ENCODE measurements at regions not wholly inside any gene's neighbourhood (a gene's known extent, or its start where the extent isn't known, plus 50 kb on each side); places are given as distances from the start of the nearest gene placed in this dataset.

GRCh38 chr3:25846282-25846681, 56.4 kb downstream of the OXSM start (continued):
- TF ChIP-seq GABPA (IDR thresholded peaks at IDR 0.05; ENCODE audit: low read depth) (no peak), TCF12 (IDR thresholded peaks at IDR 0.05) (no peak), RAD21 (IDR thresholded peaks at IDR 0.05; ENCODE audit: low read length) (no peak)

- Histone ChIP-seq H3K36me3 (replicated peaks in 1 of 2; ENCODE audit: control insufficient read depth in 1 of 2, insufficient read depth in 2 of 2, low read length in 1 of 2) (no peaks in the 10 kb centered on the region), H3K27ac (ENCODE audit: low read depth in 2 of 2, low read length in 1 of 2) (no peak overlapping the region), H3K27me3 (ENCODE audit: insufficient read depth) (no peaks in the 10 kb centered on the region), H3K4me1 (ENCODE audit: control insufficient read depth in 1 of 2, insufficient read depth in 2 of 2, low read depth in 1 of 2, low read length in 1 of 2) (peaks cover 0 to 4% of the 10 kb centered on the region in 2 experiments; a peak in 1 of 4 replicates), H4K20me1 (ENCODE audit: insufficient read depth) (no peaks in the 10 kb centered on the region), H3K4me3 (ENCODE audit: low read depth in 2 of 2, low read length in 1 of 2) (no peak overlapping the region), H2AFZ (ENCODE audit: low read depth) (peak overlapping the region; percentile 42; the same call in 1 of the 2 replicates), H3F3A (replicated peaks; ENCODE audit: insufficient read depth) (peaks cover 5% of the 10 kb centered on the region), H3K79me2 (ENCODE audit: insufficient read depth) (no peaks in the 10 kb centered on the region), H3K9ac (no peak overlapping the region), H3K9me2 (no peaks in the 10 kb centered on the region), H3K9me3 (no peaks in the 10 kb centered on the region), H3K4me2 (no peak overlapping the region)
- CTCF ChIA-PET, result interaction anchor here (1.1 to 1.8 kb wide), 2 partner anchors 8 to 200 kb away, joined by 3 to 5 read pairs; no protein-coding TSS in a partner anchor
- TF ChIP-seq MXI1 (IDR thresholded peaks at IDR 0.05; ENCODE audit: low read depth, low read length) (no peak), GABPA (IDR thresholded peaks at IDR 0.05; ENCODE audit: low read depth) (no peak), CHD2 (IDR thresholded peaks at IDR 0.05; ENCODE audit: low read length, partially characterized antibody) (no peak), ELF1 (IDR thresholded peaks at IDR 0.05) (no peak), USF2 (IDR thresholded peaks at IDR 0.05; ENCODE audit: borderline replicate concordance, low read depth, low read length) (no peak), TEAD4 (IDR thresholded peaks at IDR 0.05; ENCODE audit: borderline replicate concordance, insufficient read depth) (no peak), NRF1 (IDR thresholded peaks at IDR 0.05; ENCODE audit: low read depth, low read length) (no peak), GATA2 (CRISPR knock-in tag; IDR thresholded peaks at IDR 0.05) (no peak), PBX3 (IDR thresholded peaks at IDR 0.05) (no peak), RAD21 (IDR thresholded peaks at IDR 0.05; ENCODE audit: low read length) (no peak), SIN3A (IDR thresholded peaks at IDR 0.05; ENCODE audit: borderline replicate concordance, low read depth, low read length) (no peak), RCOR1 (IDR thresholded peaks at IDR 0.05; ENCODE audit: low read length) (no peak), CTCF (IDR thresholded peaks at IDR 0.05) (no peak)
- POLR2A ChIA-PET, result no interaction called here
- DNase-seq, result no peak
- WGBS (ENCODE audit: low lambda C conversion rate), result 87% methylated on average over 6 of the region's 6 CpGs
These were observed 59.2 kb downstream of the OXSM start for GRCh38 chr3:25849091-25849490.

Data from SK-N-SH (cell line).